HG02840 (cell line): ENCODE measurements at regions not wholly inside any gene's neighbourhood (a gene's known extent, or its start where the extent isn't known, plus 50 kb on each side); places are given as distances from the start of the nearest gene placed in this dataset.
"Not testable (repeated sequence)": the region's sequence is repeated elsewhere in the genome, so short reads cannot be mapped to it uniquely, and the experiment has no call there.

Experiments used
- ATAC-seq: cut with Tn5 transposase; IDR thresholded peaks from one replicate; pipeline ENCODE4 v1.9.1; 2021; ENCODE audit warnings: mild to moderate bottlenecking, moderate library complexity, moderate number of reproducible peaks; ENCODE audit not compliant: unreplicated experiment, low FRiP score

DNA sequence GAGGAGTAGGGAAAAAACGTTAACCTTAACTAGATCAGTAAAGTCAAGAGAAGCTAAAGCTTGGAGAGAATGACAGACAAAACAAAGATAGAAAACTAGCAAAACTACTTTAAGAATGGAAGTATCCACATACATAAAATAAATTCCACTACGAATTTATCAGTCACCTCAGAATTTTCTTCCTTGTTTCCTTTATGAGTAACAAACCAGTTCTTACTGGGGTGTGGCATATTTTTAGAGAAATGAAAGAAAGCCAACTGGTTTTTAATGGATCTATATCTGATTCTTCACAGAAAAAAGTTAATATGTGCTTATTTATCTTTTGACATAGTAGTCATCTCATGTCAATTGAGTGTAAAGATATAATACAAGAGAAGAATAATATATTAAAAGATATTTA is 2033.7 kb upstream of the CELF4 start:
- no peak for ATAC-seq

- ATAC-seq, result no peak
Observed at GRCh38 chr18:39596891-39597290, 2031.3 kb upstream of the CELF4 start.

- ATAC-seq, result no peak
Observed at GRCh38 chr18:39596221-39596620, 2030.6 kb upstream of the CELF4 start.

DNA sequence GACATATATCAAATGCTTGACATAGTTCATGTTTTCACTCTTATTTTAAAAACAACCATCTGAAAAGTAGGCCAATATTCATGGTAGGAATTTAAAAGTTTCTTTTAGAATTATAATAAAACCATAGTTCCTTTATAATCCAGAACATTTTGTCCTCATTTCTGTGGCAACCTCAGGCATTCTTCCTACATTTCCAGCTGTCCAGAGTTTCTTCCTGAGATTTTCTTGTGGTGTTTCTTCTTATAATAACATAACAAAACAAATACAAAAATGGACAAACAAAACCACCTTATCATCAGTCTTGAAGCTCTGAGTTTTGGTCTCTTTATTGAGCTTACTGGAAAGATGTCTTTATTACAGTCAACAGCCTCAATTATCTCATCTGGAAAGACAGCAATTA is 2028.6 kb upstream of the CELF4 start:
- no peak for ATAC-seq

GRCh38 chr18:39591649-39592048 is 2026.1 kb upstream of the CELF4 start:
- ATAC-seq, result no peak

DNA sequence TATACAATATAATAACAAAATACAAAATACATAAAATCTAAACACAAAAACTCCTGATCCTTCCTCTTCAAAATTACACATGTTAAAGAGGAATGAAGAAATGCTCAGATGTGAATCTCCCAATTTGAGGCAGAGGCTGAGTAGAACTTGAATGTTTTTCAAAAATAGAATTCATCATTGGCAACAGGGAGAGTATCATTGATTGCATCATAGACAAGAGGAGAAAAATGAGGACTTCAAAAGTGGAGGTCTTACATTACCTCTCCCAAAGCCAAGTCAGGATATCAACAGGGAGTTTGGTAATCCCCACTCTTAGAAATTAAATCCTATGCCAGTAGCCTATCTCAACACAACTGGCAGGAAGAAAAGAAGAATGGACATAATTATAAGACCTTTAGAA is 2023.9 kb upstream of the CELF4 start:
- ATAC-seq, result no peak

GRCh38 chr18:39587586-39587985 is 2022.0 kb upstream of the CELF4 start:
- ATAC-seq, result no peak

DNA sequence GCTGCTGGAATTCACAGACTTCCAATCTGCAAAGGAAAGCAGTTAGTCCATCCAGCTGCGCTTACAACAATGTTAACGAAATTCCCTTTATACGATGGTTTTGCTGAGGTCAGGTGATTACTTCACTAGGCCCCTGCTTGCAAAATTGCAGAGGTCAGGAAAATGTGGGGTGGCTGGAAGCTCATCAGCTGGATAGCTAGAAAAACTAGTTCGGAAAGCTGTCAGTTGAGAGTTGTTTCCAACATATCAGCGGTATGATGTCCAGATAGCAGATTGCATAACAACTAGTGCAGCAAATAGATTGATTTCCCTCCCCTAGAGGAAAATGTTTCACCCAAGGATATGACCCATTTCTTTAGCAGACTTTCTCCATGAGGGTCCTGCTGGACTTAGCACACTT is 2021.1 kb upstream of the CELF4 start:
- no peak for ATAC-seq

DNA sequence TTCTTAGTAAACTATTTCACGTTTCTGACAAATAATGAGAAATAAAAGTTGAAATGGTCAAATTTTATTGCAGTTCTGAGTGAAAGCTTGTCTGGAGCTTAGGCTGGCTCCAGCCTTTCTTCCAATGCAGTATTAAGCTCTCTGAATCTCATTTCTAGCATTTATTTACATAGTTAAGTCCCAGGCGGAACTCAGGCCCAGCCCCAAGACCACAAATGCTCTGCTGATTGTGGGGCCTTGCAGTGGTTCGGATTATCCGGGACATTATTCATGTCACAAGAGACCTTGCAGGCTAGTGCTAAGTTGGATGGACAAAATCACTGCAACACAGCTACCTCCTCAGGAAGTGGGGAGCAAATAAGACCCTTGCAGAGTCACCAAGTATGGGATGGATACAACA is 2009.3 kb upstream of the CELF4 start:
- ATAC-seq, result no peak

DNA sequence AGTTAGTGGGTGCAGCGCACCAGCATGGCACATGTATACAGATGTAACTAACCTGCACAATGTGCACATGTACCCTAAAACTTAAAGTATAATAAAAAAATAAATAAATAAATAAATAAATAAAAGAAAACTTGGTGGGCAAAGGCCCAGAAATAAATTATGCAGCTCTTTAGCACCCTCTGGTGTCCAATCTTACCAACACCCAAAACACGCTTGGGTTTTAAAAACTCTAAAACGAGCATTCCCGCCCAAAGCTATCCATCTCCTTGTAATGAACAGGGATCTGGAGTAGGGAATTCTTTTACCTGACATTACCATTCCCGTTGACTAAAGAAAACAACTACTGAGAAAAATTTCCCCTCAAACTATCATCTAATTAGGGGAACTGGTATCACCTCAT is 2005.9 kb upstream of the CELF4 start:
- ATAC-seq, result no peak

- ATAC-seq, result not testable (repeated sequence)
Observed at GRCh38 chr18:39565551-39566230, 2000.1 kb upstream of the CELF4 start.

GRCh38 chr18:39564716-39565115 is 1999.1 kb upstream of the CELF4 start:
- no peak for ATAC-seq

GRCh38 chr18:39561126-39561525 is 1995.5 kb upstream of the CELF4 start:
- ATAC-seq, result no peak

GRCh38 chr18:39558658-39559057 is 1993.1 kb upstream of the CELF4 start:
- no peak for ATAC-seq

- no peak for ATAC-seq
Observed at GRCh38 chr18:39555496-39555895, 1989.9 kb upstream of the CELF4 start.

GRCh38 chr18:39550701-39551100 is 1985.1 kb upstream of the CELF4 start:
- ATAC-seq, result no peak

DNA sequence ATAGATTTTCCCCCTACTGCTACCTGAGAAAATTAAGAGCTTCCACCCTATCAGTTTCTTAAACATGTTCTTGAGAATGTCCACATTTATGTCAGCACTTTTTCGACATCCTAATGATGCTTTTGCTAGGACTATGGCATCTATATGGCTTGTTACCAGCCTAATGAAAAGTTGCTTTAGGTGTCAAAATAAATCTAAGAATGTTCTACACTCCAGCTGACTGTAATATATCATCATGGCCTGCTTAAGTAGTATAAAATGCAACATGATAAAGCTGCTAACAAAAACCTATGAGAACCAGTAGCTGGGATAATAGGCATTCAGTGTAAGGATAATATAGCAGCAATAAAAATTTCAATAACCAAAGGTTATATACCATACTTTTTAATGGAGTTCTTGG is 1983.5 kb upstream of the CELF4 start:
- no peak for ATAC-seq

GRCh38 chr18:39531659-39532058 is 1966.1 kb upstream of the CELF4 start:
- ATAC-seq, result no peak

DNA sequence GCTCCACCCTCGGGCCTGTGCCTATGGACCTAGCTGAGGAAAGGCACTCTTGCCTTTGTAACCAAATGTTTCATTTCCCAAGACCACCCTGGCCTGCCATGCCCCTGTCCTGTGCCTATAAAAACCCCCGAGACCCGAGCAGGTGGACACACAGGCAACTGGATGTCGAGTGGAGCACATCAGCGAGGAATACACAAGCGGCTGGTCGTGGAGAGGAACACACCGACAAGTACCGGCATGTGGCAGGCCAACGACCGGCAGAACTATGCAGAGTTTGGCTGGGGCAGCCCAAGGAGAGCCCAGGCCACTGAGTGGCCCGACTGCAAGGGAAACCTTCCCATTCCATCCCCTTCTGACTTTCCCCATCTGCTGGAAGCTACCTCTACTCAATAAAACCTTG is 1963.8 kb upstream of the CELF4 start:
- no peak for ATAC-seq

DNA sequence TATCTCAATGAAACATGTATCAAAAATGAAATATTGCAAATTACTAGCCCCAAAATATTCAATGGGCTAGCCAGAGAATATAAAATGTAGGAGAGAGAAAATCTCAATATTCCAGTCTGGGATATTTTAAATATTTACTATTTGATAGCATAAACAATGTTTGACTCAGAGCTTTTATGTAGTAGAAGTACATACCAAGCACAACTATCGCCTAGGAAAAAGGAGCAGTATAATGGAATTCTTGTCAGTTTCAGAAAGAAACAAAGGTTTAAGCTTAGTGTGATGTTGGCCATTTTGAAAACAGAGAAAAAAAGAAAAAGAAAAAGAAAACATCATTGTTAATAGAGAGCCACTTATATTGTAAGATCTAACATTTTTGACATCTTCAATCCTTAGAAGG is 1961.9 kb upstream of the CELF4 start:
- ATAC-seq, result no peak

GRCh38 chr18:39524370-39524769 is 1958.8 kb upstream of the CELF4 start:
- ATAC-seq, result no peak

- no peak for ATAC-seq
Observed at GRCh38 chr18:39523281-39523680, 1957.7 kb upstream of the CELF4 start.

- no peak for ATAC-seq
Observed at GRCh38 chr18:39521164-39521563, 1955.6 kb upstream of the CELF4 start.
